ENCODE measurements at regions not wholly inside any gene's neighbourhood (a gene's known extent, or its start where the extent isn't known, plus 50 kb on each side); places are given as distances from the start of the nearest gene placed in this dataset.

DNA sequence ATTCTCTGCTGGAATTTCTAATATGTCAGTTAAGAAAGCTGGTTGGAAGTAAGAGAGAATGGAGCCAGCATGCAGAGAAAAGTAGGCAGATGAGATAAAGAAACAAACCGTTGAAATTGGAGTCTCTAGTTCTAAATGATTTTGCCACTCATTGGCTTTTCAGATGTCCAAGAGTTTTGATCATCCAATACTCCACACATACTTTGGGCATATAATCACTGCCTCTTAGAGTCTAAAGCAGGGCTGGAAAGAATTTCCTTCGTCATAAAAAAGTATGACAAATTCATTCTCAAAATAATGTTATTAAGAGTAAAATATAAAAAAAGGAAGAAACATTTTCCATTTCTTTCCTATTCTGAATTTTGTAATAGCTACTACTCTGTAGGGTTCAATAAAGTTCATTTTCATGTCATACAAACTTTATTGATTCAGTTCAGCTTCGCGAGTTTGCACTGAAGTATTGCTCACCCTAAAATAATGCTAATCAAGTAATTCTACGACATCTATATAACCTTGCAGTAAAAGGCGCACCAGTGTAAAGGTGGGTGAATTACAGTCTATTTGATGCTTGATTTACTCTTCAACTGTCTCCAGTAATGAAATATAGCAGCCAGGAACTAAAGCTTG, 1556.6 kb downstream of the NCAM2 start:
- DNase-seq (ENCODE audit: low spot score) = no peak
- TF ChIP-seq, protein P1, sequence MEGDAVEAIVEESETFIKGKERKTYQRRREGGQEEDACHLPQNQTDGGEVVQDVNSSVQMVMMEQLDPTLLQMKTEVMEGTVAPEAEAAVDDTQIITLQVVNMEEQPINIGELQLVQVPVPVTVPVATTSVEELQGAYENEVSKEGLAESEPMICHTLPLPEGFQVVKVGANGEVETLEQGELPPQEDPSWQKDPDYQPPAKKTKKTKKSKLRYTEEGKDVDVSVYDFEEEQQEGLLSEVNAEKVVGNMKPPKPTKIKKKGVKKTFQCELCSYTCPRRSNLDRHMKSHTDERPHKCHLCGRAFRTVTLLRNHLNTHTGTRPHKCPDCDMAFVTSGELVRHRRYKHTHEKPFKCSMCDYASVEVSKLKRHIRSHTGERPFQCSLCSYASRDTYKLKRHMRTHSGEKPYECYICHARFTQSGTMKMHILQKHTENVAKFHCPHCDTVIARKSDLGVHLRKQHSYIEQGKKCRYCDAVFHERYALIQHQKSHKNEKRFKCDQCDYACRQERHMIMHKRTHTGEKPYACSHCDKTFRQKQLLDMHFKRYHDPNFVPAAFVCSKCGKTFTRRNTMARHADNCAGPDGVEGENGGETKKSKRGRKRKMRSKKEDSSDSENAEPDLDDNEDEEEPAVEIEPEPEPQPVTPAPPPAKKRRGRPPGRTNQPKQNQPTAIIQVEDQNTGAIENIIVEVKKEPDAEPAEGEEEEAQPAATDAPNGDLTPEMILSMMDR (IDR thresholded peaks at IDR 0.05; ENCODE audit: extremely low read depth, insufficient read depth, missing control alignments) = no peak
- in situ Hi-C loops (cut with MboI; ENCODE audit: low pct_unique_long_range_greater_than_20kb, low sequenced_read_pairs, unreplicated experiment) = no loop called here

DNA sequence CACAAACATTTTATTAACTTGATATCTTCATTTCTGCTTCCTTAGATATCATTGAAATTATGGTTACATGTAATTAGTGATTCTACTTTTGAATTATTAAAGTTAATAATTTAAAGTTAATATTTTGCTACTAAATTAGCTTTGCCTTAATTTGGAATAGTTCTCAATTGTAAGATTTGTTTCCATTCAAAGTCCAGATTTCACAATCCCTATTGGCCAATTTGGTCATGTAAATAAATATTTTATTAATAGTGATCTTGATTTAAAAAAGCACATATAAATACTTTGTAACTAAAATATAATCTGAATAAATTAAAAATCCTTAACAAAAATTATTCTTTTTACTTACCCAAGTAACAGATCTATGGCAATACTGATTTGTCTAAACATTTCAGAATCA, 1558.6 kb downstream of the NCAM2 start:
- no peak for DNase-seq (ENCODE audit: low spot score)
- TF ChIP-seq, protein P1 (IDR thresholded peaks at IDR 0.05; ENCODE audit: extremely low read depth, insufficient read depth, missing control alignments) = no peak
- in situ Hi-C loops (cut with MboI; ENCODE audit: low pct_unique_long_range_greater_than_20kb, low sequenced_read_pairs, unreplicated experiment) = no loop called here

DNA sequence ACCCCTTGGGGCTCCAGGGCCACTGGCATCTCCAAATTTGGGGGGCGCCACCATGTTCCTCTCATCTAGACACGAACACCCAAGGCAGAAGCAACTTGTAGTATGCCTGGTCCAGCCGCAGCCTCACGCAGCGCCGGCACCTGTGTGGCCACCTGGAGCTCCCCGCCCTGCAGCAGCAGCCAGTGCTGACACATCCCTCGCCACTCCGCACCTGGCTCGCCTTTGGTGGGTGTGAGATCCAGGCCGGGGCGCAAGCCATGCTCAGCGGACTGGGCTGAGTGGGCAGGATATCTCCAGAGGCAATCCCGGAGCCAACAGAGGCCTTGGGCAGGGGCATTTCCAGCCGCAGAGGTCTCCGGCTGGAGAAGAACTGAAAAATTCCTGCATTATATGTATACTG, 1563.7 kb downstream of the NCAM2 start:
- TF ChIP-seq, protein P1 (IDR thresholded peaks at IDR 0.05; ENCODE audit: extremely low read depth, insufficient read depth, missing control alignments) = no peak
- in situ Hi-C loops (cut with MboI; ENCODE audit: low pct_unique_long_range_greater_than_20kb, low sequenced_read_pairs, unreplicated experiment) = no loop called here
- DNase-seq (ENCODE audit: low spot score) = no peak

DNA sequence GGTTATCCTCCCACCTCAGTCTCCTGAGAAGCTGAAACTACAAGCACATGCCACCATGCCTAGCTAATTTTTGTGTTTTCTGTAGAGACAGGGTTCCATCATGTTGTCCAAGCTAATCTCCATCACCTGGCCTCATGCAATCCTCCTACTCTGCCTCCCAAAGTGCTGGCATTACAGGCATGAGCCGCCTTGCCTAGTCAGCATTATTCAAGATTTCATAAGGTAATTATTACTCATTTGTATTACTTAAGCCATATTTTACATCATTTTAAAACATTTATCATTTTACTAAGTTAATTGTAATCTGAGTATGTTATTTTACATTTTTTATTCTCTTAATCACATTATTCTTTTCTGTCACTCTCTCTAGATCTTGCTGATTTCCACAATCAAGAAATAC, 1575.6 kb downstream of the NCAM2 start:
- TF ChIP-seq, protein P1 (IDR thresholded peaks at IDR 0.05; ENCODE audit: extremely low read depth, insufficient read depth, missing control alignments) = no peak
- in situ Hi-C loops (cut with MboI; ENCODE audit: low pct_unique_long_range_greater_than_20kb, low sequenced_read_pairs, unreplicated experiment) = no loop called here
- no peak for DNase-seq (ENCODE audit: low spot score)

DNA sequence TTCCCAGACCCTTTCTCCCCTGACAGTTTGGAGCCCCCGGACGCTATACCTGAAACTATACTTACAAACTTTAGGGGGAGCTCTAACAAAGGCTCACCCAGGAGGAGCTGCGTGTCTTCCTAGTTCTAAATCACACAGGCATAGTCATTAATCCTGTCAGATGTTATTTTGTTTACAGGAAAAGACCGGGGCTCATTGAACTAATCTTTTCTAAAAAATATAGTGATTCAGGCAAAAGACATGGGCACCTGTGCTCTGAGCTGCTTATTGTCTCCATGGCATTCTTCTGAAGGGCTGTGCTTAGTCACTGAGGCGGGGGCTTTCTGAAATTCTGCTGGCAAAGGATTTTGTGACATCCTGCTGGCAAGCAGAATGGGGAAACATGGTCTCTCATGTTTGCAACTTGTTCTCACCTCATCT, 1577.0 kb downstream of the NCAM2 start:
- in situ Hi-C loops (cut with MboI; ENCODE audit: low pct_unique_long_range_greater_than_20kb, low sequenced_read_pairs, unreplicated experiment) = no loop called here
- no peak for DNase-seq (ENCODE audit: low spot score)
- TF ChIP-seq, protein P1 (IDR thresholded peaks at IDR 0.05; ENCODE audit: extremely low read depth, insufficient read depth, missing control alignments) = no peak

DNA sequence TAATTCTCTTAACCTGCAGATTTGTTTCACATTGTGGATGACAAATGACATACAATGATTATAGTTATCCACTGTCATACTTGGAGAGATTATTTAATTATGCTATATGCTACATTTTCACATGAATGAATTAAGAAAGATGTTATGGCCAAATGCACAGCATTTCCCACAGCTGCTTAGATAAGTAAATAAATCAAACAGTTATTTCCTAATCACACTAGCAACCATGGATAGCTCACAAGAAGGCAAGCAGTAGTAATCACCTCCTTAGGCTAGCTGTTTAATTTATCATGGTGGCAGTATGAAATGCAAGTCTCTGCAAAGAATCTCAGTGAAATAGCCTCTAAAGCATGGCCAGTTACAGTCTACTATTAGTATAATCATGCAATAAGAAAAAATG, 1581.5 kb downstream of the NCAM2 start:
- no peak for DNase-seq (ENCODE audit: low spot score)
- in situ Hi-C loops (cut with MboI; ENCODE audit: low pct_unique_long_range_greater_than_20kb, low sequenced_read_pairs, unreplicated experiment) = no loop called here
- TF ChIP-seq, protein P1 (IDR thresholded peaks at IDR 0.05; ENCODE audit: extremely low read depth, insufficient read depth, missing control alignments) = no peak
